NCI-H2107 treated with DMSO at 0.1 percent for 48 hours (cell line): ENCODE measurements at regions not wholly inside any gene's neighbourhood (a gene's known extent, or its start where the extent isn't known, plus 50 kb on each side); places are given as distances from the start of the nearest gene placed in this dataset.
A peak's percentile ranks its signal among the peaks of the same experiment; 100 is the strongest.
"Not testable (repeated sequence)": the region's sequence is repeated elsewhere in the genome, so short reads cannot be mapped to it uniquely, and the experiment has no call there.

Experiments
- DNase-seq: peaks from one replicate; lab custom pipeline; 2025; ENCODE audit not compliant: unreplicated experiment; lab: John Stamatoyannopoulos, UW

DNA sequence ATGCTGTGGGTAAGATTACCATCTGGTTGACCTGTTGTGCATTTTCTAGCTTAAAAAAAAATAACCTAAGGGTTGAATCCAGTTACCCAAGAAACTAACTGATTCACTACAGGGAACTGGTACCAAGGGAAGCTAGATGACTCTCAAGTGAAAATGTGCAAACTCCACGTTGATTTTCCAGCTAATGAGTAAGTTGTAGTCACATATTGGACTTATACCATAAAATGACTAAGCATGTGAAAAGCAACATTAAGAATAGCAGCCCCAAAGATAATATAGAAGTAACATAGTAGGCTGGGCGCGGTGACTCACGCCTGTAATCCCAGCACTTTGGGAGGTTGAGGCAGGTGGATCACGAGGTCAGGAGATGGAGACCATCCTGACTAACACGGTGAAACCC is 270.9 kb downstream of the SPRY1 start:
- DNase-seq = no peak

DNA sequence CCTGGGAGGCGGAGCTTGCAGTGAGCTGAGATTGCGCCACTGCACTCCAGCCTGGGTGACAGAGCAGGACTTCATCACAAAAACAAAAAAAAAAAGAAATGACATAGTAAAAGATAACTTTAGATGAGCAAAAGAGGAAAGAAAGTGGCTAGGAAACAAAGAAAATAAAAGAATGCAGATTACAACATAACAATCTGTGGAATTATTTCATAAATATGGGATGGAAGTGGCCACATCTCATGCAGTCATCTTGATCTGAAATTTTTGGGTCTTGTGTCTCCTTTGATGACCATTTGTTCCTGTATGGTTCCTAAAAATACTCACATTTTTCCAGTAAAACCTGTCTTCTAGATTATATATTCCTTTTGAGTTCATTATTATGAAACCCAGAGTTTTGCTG is 271.4 kb downstream of the SPRY1 start:
- no peak for DNase-seq

DNA sequence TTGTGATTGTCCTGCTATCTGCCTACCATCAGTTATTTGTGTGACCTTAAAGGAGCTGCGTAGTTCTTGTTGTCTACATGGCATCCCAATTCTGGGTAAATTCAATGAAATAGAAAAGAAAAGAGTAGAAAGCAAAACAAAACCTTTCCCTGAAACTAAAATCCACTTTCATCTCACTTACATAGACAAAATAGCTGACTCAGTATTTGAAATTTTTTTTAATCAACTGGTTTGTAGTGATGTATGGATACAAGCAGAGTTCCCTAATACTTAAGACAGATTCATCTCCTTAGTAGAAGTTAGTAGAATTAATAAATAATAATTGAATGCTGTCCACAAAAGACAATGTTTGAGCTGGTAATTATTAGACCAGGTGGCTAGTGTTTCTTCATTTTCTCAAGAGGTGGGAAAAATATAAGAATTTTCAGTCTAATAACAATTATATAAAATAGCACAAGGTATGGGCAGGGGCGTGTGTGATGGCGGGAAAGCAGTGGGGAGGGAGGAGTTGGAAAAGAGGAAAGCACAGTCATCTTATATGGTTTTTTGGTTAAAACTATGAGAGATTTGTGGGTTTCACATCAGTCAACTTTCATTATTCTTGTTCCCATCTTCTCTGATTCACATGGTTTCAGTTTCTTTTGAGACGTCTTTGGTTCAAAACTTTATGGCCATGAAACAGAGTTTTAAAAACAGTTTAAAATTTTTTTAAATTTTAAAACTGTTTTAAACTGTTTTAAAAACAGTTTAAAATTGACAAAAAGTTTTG is 275.2 kb downstream of the SPRY1 start:
- no peak for DNase-seq

DNA sequence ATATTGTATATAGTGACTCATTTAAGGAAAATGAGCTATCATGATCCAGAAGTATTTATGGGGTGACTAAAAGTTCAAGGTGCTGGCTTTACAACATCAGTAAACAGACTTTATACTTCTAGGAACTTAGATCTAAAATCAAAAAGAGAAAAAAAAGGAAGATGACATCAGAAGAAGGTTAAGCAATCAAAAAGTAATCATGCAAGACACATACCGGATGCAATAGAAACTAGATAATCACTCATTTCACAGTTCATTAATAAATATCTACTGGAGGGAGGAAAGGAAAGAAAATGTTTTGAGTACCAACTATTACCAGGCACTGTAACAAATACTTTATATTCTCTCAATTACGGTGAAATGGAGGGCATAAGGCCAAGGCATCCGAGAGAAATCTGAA is 276.4 kb downstream of the SPRY1 start:
- DNase-seq = no peak

DNA sequence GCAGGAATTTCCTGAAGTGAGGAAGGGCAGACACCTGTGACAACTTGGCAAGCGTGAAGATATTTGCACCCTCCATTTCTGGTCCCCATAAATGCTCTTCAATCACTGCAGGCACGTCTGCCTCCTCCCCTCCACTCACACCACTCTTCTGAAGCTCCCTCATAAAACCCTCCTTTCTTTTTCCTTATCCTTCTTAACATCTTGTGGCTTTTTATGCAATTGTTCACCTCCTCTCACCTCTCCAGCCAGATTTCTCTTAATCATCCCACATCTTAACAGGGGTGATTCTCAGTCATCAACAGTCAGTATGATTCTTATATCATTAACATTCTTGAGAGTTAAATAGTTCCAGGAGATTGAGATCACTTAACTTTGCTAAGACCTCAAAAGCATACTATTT is 277.4 kb downstream of the SPRY1 start:
- DNase-seq = no peak

DNA sequence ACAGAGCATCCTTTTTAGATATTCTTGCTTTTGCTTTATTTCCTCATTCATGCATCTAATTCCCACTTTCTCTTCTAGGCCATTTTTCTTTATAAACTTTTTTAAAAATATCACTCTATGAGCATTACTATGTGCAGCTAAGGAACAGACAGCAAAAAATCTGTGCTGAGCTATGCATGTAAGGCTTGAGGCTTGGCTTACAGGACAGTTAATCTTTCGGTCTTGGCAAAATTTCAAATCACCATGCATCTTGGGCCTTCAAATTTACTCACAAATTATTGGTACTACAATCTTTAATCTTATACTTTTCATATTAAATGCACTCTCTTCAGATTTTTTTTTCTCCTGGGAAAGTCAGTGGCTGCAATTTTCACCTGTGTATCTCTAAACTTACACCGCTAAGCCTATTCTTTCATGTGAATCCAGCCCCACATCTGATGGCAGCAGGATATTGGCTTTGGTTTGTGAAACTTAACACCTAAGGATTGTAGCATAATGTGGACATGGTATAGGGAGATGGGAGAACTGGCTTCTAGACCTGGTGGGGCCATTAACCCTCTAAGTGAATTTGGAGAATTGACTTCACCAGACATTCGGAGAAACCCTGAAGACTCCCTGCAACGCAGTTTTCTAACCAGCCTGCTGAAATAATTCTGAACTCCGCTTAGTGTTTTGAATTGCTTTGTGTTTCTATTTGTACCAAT is 278.3 kb downstream of the SPRY1 start:
- no peak for DNase-seq

DNA sequence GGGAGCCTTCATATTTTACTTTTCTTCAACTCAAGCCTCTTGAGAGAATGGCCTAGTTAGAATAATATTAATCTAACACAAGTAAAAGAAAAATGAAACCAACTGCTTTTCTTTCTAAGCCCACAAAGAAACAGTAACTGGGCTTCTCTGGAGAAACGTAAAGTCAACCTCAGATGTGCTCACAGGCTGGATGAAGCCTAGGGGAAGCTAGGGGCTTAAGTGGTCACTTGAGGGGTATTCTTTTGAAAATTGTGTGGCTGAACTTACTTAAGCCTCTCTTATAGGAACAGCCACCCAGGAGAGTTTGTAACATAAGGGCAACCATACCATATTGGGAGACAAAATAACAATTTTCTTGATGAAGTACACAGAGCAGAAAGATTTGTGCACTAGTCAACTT is 279.0 kb downstream of the SPRY1 start:
- DNase-seq = no peak

DNA sequence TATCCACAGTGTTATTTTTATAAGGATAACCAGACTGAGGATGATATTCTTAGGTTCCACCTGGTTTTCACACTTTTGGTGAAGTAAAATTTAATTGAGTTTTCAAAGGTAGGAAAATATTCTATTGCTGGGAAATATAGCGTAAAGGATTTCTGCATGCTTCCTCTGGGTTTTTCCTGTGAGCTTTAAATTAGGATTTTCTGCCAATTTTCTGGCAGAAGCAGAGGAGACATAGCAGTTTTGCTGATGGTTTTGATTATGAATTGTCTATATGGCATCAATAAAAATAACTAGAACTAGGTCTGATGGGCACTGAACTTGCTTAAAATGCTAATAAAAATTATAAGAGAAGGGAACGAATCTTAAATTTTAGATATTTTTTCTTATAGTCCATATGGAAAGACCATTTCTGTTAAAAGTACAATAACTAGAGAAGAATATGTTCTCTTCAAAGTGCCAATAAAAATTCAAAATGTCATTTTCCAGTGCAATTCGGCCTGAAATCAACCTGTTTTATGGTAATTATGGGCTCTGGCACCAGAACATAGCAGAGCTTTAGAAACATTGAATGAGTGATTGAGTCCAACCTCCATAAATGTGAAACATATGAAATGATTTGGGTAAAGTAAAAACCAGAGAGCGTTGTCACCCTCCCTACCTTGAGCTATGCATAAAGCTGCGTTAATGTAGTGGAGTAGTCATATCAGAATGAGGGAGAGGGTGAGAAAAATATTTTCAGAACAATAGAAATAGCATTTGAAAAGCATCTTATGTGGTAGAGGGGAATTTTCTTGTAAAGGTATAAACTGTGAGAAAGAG is 279.7 kb downstream of the SPRY1 start:
- no peak for DNase-seq

DNA sequence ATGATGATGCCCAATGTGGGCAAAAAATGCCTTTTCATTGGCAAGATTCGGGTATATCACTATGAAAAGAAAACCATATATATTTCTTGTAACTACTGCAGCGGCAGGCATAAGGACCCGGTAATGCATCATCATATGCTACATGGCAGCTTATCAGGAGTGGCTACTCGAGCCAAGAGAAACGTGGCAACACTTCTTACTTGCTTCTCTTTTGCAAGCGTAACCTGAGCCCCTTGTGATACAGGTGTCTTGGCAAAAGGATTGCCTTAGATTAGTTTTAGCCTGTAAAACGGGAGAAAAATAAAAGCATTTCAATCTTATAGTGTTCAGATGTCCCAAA is 280.3 kb downstream of the SPRY1 start:
- peak; percentile 8 for DNase-seq

DNA sequence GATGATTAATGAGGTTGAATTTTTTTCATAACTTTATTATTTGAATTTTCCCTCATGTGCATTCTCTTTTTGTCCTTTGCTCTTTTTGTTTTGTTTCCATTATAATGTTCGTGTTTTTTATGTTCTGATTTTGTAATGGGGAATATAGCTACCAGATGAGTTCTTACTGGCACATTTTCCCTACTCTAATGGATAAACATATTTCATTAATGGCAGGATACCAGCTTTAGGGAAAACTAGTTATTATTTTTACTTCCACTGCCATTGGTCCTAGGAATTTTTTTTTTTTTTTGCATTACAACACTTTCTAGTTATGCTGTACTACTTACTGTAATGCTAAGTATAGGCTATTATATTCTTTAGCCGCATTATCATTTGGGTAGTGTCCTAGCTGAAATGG is 286.3 kb downstream of the SPRY1 start:
- DNase-seq = no peak

DNA sequence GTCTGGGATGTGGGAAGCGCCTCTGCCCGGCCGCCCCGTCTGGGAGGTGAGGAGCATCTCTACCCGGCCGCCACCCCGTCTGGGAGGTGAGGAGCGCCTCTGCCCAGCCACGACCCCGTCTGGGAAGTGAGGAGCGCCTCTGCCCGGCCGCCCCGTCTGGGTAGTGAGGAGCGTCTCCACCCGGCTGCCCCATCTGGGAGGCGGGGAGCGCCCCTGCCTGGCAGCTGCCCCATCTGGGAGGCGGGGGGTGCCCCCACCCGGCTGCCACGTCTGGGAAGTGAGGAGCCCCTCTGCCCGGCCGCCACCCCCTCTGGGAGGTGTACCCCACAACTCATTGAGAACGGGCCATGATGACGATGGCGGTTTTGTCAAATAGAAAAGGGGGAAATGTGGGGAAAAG is 288.3 kb downstream of the SPRY1 start:
- not testable (repeated sequence) for DNase-seq

DNA sequence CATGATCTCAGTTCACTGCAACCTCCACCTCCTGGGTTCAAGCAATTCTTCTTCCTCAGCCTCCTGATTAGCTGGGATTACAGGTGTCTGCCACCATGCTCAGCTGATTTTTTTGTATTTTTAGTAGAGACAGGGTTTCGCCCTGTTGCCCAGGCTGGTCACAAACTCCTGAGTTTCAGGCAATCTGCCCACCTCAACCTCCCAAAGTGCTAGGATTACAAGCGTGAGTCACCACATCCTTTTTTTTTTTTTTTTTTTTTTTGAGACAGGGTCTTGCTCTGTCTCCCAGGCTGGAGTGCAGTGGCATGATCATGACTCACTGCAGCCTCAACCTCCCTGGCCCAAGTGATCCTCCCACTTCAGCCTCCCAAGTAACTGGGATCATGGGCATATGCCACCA is 298.9 kb downstream of the SPRY1 start:
- not testable (repeated sequence) for DNase-seq

DNA sequence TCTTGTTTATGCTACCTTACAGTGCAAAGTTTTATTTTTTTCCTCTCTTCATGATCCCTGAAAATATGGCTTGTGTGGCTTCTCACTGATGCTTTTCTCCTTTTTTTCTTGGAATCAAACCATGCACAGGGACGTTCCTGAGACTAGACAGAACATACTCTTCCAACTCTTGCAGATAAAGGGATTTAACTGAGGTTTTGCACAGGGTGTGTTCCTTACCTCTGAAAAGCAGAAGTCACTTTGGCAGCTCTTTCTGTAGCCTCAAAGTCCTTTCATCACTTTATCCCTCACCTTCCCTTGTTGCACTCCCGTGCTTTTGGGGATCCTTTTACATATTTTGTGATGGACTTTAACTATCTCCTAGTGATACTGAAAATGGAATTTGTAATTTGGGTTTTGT is 300.1 kb downstream of the SPRY1 start:
- no peak for DNase-seq

DNA sequence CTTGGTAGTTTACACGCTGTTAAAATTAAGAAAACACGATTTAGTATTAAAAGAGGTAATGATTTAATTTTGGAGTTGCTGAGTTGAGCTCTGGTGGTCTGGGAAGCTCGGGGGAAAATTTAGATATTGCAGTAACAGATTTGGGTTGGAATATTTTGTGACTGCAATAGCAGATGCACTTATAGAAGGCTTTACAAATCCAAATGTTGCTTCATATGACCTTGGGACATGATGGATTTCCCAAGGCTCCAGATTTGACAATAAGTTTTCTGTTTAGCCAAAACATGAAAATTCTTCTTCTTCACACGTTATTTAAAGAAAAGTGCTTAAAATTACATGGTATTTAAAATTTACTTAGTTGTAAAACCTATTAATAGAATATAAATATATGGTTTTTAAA is 302.0 kb downstream of the SPRY1 start:
- DNase-seq = no peak

DNA sequence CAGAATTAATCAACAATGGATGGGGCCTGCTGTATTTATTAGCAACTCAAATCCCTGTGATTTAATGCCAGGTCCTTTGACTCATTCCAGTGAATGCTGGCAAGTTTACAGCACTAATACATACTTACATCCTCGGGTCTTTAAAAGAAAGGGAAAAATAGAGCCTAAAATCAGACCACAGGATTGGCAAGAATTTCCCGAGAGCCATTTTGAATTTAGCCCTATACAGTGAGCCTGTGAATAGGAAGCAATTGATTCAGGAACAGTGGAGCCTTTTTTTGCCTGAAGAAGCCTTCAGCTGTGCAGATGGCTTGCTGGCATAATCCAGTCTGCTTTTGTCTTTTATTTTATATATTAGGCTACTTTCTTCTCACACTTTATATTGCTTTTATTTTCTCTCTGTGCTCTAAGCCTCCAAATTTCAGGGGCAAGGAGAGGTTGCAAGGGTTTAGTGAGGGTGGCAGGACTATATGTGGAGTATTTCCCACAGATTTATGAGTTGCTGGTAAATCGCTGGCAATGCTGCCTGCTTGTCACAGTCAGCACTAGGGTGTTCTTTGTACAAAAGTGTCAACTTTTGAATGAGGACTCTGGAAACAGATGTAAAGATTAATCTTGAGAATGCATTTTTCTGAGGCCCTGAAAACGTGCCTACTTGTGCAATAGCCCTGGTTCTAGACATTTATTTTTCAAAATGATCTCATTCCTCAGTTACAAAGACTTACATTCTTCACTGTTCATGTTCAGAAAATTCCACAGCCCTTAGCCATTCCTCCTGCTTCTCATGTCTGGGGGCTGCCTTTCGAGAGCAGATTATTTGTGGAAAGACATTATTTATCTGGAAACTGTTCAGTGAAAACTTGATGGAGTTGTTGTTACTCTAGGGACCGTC is 303.5 kb downstream of the SPRY1 start:
- DNase-seq = no peak

DNA sequence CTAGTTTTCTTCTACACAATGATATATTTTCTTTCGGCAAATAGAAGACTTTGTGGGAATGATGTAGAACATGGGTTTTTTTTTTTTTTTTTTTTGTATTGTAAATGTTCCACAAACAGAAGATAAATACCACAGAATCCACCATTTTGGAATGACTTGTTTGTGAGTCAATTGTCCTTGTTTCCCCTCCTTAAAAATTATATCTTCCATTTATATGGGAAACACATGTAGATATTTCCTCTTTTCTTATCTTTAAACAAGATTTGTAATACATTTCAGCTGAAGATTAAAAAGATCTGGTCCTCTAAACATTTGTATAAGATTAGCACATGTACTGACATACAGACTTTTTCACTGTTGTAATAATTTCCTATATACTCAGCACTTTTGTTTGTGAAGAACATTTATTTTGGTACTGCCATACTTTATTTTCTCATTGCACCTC is 304.6 kb downstream of the SPRY1 start:
- no peak for DNase-seq

DNA sequence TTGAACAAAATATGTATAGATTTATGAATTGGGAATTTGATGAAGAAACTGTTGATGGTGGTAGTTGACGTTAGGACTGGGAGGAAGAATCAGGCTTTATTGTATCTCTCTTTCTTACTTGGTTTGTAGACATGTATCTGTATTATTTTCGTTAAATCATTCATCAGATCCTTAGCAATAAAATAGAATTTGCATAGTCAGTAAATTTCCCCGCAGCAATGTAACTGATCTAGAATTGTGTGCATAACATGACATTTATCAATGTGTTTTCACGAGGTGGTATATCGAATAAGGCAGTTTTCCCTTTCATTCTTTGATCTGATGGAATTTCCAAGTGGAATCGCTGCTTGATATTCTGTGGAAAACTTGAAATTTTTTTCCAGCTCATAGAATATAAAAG is 308.8 kb downstream of the SPRY1 start:
- no peak for DNase-seq

DNA sequence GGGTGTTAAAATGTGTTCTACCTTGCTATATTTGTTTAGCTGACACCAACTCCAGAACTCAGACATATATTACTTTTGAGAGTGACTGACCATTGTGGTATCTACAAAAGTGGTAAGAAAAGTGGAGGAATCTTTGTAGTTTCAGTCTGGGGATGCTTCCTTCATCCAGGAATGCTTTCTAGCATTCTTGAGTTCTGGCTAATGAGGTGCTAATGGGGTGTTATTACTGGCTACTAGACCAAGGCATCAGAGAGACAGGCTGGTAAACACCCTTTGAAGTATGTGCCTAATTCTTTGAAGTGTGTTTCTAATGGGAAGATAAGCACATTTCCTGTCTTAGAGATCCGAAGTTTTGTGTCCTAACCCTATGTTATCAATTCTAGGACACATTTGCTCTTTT is 310.4 kb downstream of the SPRY1 start:
- DNase-seq = no peak

DNA sequence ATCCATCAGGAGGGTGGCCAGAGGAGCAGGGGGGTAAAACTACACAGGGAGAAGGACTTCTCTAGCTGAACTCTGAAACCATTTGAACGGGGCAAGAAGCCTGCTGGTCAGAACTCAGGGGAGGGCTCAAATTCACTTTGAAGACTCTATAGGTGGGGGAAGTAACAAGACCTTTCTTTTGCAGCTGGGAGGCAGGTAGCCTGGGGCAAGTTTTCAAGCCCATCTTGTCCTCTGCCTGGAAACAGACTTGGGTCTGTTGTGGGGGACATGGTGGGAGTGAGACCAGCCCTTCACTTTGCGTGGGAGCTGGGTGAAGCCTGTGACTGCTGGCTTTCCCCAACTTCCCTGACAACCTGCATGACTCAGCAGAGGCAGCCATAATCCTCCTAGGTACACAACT is 312.3 kb downstream of the SPRY1 start:
- no peak for DNase-seq

DNA sequence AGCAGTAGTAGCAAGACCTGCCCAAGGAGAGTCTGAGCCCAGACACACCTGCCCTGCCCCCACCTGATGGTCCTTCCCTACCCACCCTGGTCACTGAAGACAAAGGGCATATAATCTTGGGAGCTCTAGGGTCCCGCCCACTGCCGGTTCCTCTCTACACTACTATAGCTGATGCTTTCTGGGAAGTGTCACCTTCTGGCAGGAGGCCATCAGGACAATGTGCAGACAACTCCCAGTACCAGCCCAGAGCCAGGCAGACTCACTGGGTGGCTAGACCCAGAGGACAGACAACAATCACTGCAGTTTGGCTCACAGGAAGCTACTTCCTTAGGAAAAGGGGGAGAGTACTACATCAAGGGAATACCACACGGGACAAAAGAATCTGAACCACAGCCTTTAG is 312.7 kb downstream of the SPRY1 start:
- no peak for DNase-seq

DNA sequence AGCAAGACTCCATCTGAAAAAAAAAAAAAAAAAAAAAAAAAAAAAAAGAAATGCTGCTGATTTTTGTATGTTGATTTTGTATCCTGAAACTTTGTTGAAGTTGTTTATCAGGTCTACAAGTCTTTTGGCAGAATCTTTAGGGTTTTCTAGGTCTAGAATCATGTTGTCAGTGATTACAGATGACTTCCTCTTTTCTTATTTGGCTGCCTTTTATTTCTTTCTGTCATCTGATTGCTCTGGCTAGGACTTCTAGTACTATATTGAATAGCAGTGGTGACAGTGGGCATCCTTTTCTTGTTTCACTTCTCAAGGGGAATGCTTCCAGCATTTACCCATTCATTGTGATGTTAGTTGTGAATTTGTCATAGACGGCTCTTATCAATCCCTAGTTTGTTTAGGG is 334.4 kb downstream of the SPRY1 start:
- DNase-seq = no peak
